Transverse colon (tissue), 3 donors: ENCODE measurements at regions not wholly inside any gene's neighbourhood (a gene's known extent, or its start where the extent isn't known, plus 50 kb on each side); places are given as distances from the start of the nearest gene placed in this dataset.

Experiments used
- POLR2A ChIP-seq: fragments of 450-650 bp; IDR thresholded peaks from one replicate; pipeline ENCODE4 v1.6.1; 2016; ENCODE audit warnings: antibody characterized with exemption, mild to moderate bottlenecking, moderate library complexity
- TF ChIP-seq, protein P1 (sequence below), 5 experiments: fragments of 200-600 bp in 3 of 5; fragments of 450-650 bp in 2 of 5; sonication (generic) in 3 of 5; IDR thresholded peaks; 1 replicate in 2 of 5; 2 replicates in 3 of 5; pipeline ENCODE4 v1.5.1; 2016 to 2017; ENCODE audit warnings: antibody characterized with exemption in 5 of 5, inconsistent platforms in 3 of 5, mild to moderate bottlenecking in 2 of 5, moderate library complexity in 1 of 5

DNA sequence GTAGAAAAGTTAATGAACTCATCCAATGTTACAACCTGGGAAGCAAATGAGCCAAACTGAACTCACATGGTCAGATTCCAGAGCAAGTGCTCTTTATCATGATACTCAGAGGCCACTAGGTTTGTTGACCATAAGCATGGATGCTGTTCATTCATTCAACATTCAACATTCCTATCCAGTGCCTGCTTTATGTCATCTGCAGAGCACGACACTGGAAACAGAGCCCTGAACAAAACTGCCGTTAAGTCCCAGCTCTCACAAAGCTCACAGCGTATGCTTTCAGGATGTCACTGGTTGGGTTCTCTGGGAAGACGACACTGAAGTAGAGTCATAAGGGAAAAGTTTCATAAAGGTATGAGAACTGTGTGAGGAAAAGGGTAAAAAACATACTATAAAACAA is 105.8 kb upstream of the TRIM77 start:
- no peak for TF ChIP-seq POLR2A
- TF ChIP-seq, protein P1, sequence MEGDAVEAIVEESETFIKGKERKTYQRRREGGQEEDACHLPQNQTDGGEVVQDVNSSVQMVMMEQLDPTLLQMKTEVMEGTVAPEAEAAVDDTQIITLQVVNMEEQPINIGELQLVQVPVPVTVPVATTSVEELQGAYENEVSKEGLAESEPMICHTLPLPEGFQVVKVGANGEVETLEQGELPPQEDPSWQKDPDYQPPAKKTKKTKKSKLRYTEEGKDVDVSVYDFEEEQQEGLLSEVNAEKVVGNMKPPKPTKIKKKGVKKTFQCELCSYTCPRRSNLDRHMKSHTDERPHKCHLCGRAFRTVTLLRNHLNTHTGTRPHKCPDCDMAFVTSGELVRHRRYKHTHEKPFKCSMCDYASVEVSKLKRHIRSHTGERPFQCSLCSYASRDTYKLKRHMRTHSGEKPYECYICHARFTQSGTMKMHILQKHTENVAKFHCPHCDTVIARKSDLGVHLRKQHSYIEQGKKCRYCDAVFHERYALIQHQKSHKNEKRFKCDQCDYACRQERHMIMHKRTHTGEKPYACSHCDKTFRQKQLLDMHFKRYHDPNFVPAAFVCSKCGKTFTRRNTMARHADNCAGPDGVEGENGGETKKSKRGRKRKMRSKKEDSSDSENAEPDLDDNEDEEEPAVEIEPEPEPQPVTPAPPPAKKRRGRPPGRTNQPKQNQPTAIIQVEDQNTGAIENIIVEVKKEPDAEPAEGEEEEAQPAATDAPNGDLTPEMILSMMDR (IDR thresholded peaks at IDR 0.05), result no peak
